ENCODE measurements at regions not wholly inside any gene's neighbourhood (a gene's known extent, or its start where the extent isn't known, plus 50 kb on each side); places are given as distances from the start of the nearest gene placed in this dataset.

- TF ChIP-seq CTCF (IDR thresholded peaks at IDR 0.05; ENCODE audit: unreplicated experiment in 3 of 3): no peak
- Mint-ChIP-seq H3K27ac (no peak overlapping the region), H3K9me3 (no peaks in the 10 kb centered on the region), H3K4me3 (no peak overlapping the region), H3K27me3 (ENCODE audit: low read depth) (no peaks in the 10 kb centered on the region), H3K4me1 (no peaks in the 10 kb centered on the region), H3K36me3 (ENCODE audit: low read depth) (no peaks in the 10 kb centered on the region)
These were observed 291.5 kb upstream of the EYS start for GRCh38 chr6:65998544-65998943.

GRCh38 chr6:65997539-65997938, 290.5 kb upstream of the EYS start:
- H3K27me3 Mint-ChIP-seq (ENCODE audit: low read depth): no peaks in the 10 kb centered on the region
- no peak for TF ChIP-seq CTCF (IDR thresholded peaks at IDR 0.05; ENCODE audit: unreplicated experiment in 3 of 3)
- H3K9me3 Mint-ChIP-seq: no peaks in the 10 kb centered on the region
- H3K36me3 Mint-ChIP-seq (ENCODE audit: low read depth): no peaks in the 10 kb centered on the region
- H3K4me1 Mint-ChIP-seq: no peaks in the 10 kb centered on the region
- H3K27ac Mint-ChIP-seq: no peak overlapping the region
- no peak overlapping the region for H3K4me3 Mint-ChIP-seq

- no peaks in the 10 kb centered on the region for H3K27me3 Mint-ChIP-seq (ENCODE audit: low read depth)
These were observed 289.1 kb upstream of the EYS start for GRCh38 chr6:65996096-65996495.

DNA sequence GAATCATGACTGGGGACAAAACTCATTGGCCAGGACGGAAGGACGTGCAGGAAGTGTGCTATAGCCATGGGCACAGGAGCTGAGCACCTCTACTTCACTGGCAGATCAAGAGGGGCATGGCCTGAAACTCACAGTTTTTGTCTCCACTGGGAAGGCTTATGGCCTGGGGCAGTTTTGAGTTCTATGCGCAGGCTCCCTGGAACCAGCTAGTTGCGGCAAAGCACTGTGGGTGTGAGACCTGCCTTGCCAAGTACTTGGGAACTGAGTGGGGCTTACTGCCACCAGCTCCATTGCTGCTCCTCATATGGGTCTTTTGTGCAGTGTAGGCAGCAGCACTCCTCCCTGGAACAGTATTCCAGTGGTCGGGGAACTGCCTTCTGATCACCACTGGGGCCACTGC, 282.6 kb upstream of the EYS start:
- H3K4me3 Mint-ChIP-seq: no peak overlapping the region
- no peak for TF ChIP-seq CTCF (IDR thresholded peaks at IDR 0.05; ENCODE audit: unreplicated experiment in 3 of 3)
- peaks cover 3% of the 10 kb centered on the region for H3K9me3 Mint-ChIP-seq
- H3K27ac Mint-ChIP-seq: no peak overlapping the region
- no peaks in the 10 kb centered on the region for H3K36me3 Mint-ChIP-seq (ENCODE audit: low read depth)
- no peaks in the 10 kb centered on the region for H3K27me3 Mint-ChIP-seq (ENCODE audit: low read depth)
- H3K4me1 Mint-ChIP-seq: no peaks in the 10 kb centered on the region

More at GRCh38 chr6:65996096-65996495, 289.1 kb upstream of the EYS start:
- no peak overlapping the region for H3K27ac Mint-ChIP-seq
- H3K4me3 Mint-ChIP-seq: no peak overlapping the region
- no peak for TF ChIP-seq CTCF (IDR thresholded peaks at IDR 0.05; ENCODE audit: unreplicated experiment in 3 of 3)
- no peaks in the 10 kb centered on the region for H3K9me3 Mint-ChIP-seq
- H3K4me1 Mint-ChIP-seq: no peaks in the 10 kb centered on the region
- H3K36me3 Mint-ChIP-seq (ENCODE audit: low read depth): no peaks in the 10 kb centered on the region

DNA sequence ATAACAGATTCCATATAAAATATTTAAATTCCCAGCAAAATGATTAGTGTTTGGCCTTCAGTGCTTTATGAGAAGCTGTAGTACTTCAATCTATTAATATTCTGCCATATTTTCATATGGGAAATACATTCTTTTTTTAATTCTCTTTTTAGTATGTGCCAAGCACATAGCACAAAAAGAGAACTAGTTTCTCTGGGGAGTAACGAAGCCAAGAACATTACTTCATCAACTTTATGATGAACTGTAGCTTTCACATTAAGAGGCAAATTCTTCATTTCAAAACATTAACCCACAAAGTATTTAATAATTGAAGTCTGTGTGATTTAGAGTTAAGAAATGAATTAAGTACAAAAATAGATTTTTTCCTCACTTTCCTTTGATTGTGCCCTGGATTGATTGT, 281.0 kb upstream of the EYS start:
- Mint-ChIP-seq H3K4me1 (no peaks in the 10 kb centered on the region), H3K27me3 (ENCODE audit: low read depth) (no peaks in the 10 kb centered on the region), H3K9me3 (peaks cover 3% of the 10 kb centered on the region), H3K27ac (no peak overlapping the region), H3K36me3 (ENCODE audit: low read depth) (no peaks in the 10 kb centered on the region), H3K4me3 (no peak overlapping the region)
- no peak for TF ChIP-seq CTCF (IDR thresholded peaks at IDR 0.05; ENCODE audit: unreplicated experiment in 3 of 3)

GRCh38 chr6:65984089-65984488, 277.1 kb upstream of the EYS start:
- Mint-ChIP-seq H3K36me3 (ENCODE audit: low read depth) (no peaks in the 10 kb centered on the region), H3K4me1 (no peaks in the 10 kb centered on the region), H3K27ac (no peak overlapping the region), H3K4me3 (no peak overlapping the region), H3K27me3 (ENCODE audit: low read depth) (no peaks in the 10 kb centered on the region), H3K9me3 (peaks cover 12% of the 10 kb centered on the region)
- TF ChIP-seq CTCF (IDR thresholded peaks at IDR 0.05; ENCODE audit: unreplicated experiment in 3 of 3): no peak

All from nephron (organoid).